Stimulated activated CD8-positive, alpha-beta memory T cell treated with anti-CD3 and anti-CD28 coated beads, Interleukin-15, amount 100 ng/mL, for 48 hours (primary cell): ENCODE measurements at regions not wholly inside any gene's neighbourhood (a gene's known extent, or its start where the extent isn't known, plus 50 kb on each side); places are given as distances from the start of the nearest gene placed in this dataset.

ENCODE experiments used
- DNase-seq, 2 donors: peaks; one replicate each; pipeline ENCODE4 v3.0.0-alpha.2; 2020; ENCODE audit warnings: low read depth in 2 of 2

DNA sequence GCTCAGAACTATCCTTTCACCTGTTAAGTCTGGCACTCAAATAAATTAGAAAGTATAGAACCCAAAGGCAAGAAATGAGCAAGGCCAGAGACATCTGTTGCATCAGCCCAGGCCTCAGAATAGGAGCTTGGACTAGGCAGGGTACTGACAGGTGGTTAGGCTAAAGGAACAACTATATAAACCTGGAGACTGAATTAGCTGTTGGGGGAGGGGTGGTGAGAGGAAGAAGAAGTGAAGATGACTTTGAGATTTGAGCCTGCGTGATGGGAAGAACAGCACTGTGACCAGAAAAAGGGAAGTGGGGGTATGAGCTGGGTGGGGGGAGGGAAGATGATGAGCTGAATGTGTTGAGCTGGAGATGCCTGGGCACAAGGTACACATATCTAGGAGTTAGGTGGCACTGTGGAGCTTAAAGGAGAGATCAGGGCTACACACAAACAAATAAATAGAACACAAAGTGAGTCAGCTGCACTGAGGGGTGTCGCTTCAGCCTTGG is 244.7 kb downstream of the PTEN start:
- DNase-seq = no peak

DNA sequence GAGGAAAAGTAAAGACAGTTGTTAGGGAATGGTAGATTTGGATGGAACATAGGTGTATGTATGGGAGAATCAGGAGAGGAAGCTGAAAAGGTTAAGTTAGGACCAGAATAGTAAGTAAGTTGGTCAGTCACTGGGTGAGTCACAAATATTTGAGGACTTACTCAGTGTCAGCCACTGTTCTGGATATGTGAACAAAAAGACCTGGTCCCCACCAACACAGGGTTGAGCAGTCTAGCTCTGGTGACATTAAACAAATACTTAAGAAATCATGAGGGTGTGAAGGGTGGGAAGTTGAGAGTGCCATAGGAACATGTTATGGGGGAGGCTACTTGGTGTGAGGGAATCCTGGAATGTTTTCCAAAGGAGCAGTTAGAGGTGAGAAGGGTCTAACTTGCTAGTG is 246.9 kb downstream of the PTEN start:
- no peak for DNase-seq

DNA sequence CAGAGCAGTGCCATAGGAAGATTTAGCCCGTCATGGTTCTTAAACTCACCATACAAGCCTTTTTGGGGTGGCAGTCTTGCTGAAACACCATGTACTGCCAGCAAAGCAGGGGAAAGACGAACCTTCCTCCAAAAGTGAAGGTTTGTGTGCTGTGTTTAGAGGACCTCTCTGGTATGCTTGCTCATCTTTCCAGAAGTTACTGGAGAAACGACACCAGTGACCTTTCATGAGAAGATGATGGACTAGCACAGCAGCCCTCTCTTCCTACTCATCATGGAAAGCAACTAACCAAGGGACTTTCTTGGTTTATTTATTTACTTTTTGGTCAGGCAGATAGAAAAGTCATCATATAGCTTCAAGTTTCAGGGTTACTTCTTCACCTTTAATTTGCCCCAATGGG is 247.4 kb downstream of the PTEN start:
- DNase-seq = no peak

DNA sequence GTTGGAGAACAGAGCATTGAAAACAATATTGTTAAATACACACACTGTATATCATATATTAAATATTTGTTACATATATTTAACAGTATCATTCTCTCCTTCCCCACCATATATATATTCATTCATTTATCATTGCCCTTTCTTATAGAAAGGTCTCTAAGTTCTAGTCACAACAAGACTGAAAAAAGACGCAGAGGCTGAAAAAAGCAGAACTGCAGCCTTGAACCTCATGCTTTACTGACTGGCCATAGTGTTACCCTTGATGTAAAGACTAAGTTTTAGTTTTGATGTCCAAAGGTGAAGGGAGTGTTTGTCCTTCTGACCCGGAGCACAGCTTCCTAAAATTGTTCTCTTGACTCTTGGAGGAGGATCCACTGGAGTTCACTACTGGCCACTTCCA is 247.9 kb downstream of the PTEN start:
- no peak for DNase-seq

DNA sequence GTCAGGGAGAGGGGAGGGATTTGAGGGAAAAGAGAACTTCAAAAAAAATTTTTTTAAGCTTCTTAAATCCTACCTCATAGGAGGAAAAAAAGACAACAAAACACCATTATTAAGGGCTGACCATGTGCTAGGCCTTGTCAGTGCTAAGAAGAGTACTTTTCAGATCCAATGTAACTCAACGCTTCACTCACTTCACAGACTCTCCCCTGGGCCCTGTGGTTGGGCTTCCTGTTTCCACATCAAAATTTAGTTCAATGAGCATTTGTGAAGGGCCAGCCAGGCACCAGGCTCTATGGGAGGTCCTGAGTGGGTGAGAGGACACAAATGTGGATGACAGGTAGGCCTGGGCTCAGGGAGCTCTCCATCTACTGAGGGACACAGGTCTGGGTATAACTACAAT is 249.8 kb downstream of the PTEN start:
- DNase-seq = no peak

DNA sequence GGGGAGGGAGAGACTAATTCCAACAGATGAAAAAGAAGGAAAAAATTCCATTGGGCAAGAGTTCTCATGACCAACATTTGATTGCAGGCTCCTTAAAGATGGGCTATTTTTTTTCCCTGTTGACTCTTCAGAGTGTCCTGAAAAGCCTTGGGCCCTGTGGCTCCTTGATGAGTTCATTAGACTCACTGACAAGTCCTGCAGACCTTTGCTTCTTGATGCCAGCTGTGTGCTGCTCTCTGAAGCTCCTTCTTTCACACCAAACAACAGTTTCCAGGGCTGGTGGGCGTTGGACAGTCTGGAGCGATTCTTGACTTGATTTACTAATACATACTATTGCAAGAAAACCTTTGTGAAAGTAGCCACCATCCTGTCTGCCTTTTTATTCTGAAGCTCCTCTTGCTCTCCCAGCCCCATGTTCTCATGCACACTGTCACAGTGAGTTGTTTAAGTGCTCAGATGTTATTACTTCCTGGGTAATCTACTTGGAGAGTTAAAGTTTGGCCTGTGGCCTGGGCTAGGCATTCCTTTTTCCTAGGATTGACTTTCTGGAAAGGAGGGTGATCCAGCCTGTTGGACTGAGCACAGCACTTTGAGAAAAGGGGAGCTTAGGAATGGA is 250.3 kb downstream of the PTEN start:
- DNase-seq = no peak

DNA sequence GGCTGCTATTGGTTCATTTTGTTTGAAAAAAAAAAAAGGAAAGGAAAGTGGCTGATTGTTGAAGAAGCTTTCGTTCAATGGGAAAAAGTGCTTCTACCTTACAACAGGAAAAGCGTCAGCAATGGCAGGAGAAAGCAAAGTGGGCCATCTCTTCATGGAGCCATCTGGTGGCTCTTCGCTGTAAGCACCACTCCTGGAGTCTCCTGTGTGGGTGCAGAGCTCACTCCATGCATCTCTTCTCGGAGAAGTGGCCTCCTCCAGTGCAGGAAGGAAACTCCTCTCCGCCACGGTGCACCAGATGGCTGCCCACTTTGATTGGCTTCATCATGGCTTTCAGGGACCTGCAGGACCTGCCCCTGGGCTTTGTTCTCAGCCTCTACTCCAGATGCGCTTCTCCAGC is 250.9 kb downstream of the PTEN start:
- DNase-seq = no peak

DNA sequence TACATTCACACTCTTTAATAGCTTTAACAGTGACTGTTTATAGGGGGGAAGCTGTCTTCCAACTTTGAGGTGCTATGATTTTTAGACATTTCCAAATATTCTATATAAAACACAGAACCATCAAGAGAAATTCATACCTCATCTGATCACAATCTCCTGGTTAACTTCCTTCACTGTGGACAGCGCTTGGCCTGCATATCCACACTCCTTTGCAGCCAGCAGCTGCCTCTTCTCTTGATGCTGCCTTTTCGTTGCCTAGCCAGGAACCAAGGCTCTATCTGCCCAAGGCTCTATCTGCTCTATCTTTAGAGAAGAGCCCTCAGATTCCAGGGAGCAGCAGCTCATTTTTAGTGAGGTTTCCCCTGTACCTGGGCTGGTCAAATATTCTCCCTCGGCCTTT is 252.0 kb downstream of the PTEN start:
- DNase-seq = no peak

DNA sequence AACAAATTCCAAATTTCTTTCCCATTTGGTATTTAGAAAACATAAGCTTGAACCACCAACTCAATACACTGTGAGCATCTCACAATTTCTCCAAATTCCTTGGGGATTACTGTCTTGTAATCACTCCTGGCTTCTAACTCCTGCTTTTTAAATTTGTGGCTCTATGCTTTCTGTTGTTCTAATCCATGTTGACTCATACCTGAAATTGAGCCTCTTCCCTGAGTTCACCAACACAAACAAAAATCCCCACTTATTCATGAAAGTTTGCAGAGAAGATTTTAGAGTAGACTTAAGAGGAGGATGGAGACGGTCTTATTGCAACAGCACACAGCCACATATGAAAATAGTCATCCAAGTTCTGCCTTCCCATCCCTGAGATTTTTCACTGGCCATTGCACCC is 252.5 kb downstream of the PTEN start:
- DNase-seq = no peak

DNA sequence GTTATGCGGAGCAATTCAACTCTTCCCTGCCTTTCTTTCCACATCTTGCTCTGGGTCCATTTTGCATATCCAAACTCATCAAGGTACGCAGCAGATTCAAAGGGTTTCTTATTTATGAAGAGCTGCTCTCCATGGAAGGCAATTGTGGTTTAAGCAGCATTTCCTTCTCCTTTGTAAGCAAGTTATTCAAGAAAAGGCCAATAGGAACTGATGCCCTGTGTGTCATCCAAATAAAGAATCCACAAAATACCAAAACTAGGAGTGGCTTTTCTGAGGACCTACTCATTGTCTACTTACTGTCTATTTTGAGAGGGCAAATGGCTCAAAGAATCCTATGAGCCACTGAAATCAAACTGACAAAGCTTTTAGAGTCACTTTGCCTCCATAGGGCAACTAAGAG is 253.1 kb downstream of the PTEN start:
- no peak for DNase-seq

DNA sequence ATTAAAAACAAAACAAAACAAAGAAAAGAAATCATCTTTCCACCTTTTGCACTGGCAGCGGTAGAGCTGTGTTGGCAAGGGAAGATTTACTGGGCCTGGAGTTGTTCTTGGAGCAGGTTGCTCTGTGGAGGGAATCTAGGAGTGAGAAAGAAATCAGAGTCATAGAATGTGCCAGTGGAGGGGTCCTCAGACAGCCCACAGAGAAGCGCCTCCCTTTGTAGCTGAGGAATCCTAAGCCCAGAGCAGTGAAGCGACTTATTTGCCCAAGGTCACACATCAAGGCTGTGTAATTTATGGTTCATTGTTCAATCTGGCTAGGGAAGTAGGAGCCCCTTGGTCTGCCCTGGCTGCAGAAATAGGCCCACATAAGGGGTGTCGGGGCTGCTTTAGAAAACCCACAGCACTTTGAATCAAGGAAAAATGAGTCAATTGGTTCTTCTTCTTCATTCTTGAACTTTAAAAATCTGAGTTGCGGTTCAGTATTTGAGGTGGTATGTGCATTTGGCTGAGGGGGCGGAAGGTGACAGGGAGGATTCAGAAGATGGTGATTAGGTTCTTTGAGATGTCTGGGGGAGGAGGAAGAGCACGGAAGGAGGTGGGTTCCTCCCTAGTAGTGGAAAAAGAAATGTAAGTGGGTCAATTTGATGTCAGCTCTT is 253.7 kb downstream of the PTEN start:
- DNase-seq = peak; percentile 56 to 63

DNA sequence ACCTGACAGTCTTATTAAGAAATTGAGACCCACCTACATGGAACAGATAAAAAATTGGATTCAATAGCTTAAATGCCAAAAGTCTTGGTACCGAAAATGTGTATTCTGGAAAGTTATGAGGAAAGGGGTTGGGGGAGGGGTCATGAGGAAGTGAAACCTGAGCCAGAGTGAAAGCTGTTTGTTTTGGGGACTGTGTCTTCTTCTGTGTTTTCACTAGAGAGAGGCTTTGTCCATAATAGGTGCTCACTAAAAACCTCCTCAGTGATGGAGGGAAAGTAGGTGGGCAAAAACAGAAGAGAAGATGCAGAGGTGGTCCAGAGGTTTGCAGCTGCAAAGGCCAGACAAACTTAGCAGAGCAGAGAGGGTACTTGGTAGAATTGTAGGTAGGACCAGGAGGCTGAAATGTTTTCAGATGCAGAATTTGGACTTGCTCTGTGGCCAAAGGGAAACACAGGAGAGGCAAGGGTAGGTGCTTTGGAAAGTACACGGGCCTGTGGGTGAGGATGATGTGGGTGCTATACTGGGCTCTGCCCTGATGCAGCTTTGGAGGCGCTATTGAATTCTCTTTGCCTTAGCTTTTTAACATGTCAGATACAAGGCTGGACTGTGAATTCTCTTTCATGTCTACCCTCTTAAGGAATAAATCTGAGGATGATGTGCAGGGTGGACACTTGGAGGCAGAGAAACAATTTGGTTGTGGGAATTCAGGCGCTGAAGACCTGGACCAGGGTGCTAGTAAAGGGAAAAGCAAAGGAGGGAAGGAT is 254.6 kb downstream of the PTEN start:
- no peak for DNase-seq

DNA sequence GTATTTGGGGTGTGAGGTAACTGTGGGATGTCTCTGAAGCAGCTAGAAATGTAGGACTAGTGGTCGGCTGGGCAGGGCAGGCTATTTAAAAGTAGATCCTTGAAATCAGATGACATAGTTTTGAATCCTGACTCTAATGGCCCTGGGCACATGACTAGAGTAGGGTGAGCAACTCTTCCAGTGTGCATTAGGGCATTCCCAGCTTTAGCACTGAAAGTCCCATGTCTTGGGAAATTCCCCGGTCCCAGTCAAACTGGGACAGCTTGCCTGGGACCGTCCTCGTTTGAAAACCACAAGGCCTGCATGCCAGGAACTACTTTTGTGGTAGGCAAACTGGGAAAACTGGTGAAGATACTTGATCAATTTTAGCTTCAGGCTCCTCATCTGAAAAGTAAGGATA is 255.3 kb downstream of the PTEN start:
- DNase-seq = no peak

DNA sequence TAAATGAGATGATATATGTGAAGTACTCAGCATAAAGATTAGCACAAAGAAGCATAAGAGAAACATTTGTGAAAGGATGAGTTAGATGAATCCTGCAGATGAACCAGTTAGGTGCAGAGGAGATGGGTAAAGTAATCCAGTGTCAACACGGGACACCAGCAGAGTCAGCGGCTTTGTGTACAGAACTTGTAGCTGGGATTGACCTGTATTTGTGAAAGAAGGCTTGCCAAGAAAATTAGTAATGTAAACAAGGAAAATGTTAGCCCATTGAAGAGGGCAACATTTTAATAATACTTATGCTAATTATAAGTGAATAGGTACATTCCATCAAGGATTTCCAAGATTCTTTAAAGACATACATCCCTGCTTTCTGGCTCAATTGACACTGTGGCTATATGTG is 255.7 kb downstream of the PTEN start:
- DNase-seq = no peak

DNA sequence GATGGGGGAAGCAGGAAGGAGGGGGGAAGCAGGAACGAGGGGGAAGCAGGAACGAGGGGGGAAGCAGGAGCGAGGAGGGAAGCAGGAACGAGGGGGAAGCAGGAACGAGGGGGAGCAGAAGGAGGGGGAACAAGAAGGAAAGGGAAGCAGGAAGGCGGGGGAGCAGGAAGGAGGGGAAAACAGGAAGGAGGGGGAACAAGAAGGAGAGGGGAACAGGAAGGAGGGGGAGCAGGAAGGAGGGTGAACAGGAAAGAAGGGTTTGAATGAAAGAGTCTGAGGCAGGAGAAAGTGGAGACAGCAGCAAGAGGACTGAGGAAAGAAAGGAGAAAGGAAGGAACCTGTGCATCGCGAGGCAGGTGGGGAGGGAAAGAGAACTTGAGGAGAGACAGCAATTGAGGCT is 256.6 kb downstream of the PTEN start:
- DNase-seq = no peak

DNA sequence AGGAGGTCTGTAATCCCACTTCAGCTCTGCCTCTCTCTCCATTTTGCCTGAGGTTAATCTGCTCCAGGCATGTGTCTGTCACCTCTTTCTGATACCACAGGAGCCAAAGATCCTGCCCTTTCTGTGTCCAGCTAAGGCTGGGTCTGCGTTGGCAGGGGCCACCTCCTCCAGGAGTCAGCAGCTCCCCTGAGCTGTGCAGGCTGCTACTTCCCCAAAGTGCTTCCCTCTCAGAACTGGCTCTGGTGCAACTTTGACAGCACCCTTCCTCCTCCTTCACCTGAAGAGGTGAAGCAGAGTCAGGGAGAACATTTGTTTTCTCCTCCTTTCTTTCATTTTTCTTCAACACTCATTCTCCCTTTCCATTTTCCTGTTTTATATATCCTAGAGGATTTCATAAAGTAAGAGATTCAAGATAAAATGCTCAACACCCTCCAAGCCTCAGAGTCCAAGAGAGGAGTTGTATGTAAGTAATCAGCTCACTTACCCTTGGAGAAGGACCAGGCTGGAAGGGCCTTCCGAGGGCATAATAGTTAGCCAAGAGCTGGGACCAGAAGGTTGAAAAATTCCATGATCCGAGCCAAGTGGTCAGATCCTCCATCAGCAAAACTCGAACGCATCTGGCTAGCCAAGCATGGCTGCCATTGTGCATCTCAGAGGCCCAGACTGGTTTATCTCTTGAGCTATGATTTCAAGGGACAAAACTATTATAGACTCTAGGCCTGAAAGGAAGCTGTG is 257.3 kb downstream of the PTEN start:
- no peak for DNase-seq

DNA sequence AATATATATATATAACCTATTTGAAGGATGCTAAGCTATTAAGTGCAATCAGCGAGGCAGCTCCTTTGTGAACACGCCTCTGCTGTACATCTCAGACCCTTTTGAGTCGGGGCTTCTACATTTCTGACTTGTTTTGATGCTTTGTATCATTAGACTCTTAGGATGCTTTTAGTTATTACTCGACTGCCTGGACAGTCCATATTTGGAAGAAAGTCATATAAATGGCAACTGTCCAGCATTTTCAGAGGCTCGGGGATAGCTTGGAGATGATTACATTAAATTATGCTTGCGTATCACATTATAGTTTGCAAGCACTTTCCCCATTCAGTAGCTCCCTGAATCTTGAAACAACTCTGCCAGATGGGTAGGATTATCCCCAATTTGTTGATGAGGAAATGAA is 257.9 kb downstream of the PTEN start:
- DNase-seq = no peak

DNA sequence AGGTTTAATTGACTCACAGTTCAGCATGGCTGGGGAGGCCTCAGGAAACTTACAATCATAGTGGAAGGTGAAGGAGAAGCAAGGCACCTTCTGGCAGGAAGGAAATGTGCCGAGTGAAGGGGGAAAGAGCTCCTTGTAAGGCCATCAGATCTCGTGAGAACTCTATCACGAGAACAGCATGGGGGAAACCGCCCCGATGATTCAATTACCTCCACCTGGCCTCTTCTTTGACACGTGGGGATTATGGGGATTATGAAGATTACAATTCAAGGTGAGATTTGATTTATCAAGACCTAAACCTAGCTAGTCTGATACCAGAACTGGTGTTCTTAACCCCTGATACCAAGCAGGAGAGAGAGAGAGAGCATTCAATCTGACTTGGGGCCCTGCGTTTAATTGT is 258.7 kb downstream of the PTEN start:
- no peak for DNase-seq

DNA sequence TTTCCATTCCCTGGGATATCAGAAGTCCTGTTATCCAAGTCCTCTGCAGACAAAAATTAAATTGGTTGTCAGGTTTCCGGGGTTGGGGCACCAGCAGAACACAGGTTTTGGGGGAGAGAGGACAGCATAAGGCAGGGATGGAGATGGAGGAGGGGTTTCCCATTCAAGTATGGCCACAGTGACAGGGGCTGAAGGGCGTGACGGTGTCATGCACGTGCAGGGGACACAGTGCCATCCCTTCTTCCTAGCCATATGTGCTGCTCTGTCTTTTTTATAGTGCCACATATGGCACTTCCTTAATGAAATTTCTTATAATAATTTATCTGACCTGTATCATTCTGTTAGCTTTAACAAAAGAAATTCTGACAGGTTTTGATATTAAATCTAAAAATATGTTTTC is 259.2 kb downstream of the PTEN start:
- DNase-seq = no peak

DNA sequence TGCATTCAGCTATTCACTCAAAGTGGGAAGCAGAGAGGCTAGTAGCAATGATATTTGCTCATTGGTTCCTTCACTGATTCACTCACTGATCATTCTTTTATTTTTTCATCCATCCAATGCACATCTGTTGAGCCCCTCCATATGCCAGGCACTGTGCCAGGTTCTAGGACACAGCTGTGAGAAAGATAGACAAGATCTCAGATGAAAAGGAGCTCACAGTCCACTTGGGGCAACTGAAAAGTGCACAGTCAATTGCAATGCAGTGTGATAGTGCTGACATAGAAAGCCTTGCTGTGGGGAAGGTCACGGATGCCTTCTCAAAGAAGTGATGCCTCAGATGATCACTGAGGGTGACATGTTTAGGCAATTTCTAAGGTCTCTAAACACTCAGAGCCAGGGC is 262.3 kb downstream of the PTEN start:
- DNase-seq = no peak

DNA sequence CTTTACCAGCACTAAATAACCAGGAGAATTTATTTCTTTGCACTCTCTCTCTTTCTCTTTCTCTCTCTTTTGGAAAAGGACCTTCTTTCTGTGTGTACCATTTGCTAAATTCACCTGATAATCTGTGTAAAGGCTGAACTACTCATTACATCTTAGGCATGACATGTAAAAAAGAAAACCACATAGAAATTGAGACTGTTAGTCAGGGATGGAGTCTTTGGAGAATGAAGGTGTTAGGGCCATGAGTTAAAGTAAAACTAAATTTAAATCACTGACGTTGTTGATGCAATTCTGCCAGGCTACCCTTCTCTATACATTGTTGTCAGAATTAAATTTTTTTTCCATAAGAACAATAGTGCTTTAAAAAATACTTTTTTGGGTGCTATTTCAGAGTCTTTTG is 263.3 kb downstream of the PTEN start:
- no peak for DNase-seq

DNA sequence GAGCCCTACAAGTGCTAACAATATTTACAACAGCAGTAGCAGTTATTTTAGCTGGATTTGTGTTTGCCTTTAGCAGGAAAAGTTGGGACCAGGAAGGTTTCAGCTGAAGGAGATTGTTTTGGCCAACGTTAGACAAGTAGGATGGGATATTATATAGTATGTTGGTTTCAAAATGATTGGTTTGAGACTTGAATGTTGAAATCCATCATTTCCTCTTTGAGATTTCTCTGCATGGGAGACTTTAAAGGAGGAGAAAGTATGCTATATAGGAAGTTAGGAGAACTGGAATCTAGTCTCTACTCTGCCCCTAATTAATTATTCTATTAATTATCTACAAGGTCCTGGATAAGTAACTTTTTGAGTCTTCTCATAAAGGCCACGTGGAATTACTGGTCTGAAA is 263.8 kb downstream of the PTEN start:
- DNase-seq = no peak

DNA sequence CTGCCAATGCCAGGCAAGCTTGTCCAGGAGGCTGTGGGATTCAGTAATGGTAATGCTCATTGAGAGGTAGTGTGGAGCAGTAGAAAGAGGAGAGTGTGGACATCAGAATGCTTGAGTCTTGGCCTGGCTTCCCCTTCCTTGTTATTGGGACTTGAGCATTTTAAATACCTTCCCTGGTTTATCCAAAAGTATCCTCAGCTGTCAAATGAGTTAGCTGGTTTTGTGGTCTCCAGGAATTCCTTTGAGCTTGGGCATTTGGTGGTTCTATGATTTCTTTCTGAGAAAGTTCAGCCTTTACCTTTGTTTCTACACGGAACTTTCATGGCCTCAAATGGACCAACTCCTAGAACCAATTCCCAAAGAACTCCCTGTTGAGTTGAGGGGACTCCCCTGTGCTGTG is 264.3 kb downstream of the PTEN start:
- DNase-seq = no peak
